HCT116 (cell line): ENCODE measurements at regions not wholly inside any gene's neighbourhood (a gene's known extent, or its start where the extent isn't known, plus 50 kb on each side); places are given as distances from the start of the nearest gene placed in this dataset.

Source experiments
- ATAC-seq: fragments of 200-7000 bp; cut with Tn5 transposase; 2 replicates; pipeline ENCODE4 v1.9.1; 2020; ENCODE audit warnings: mild to moderate bottlenecking, moderate library complexity
- BruUV-seq: library from RNA; stranded (reverse); fragments of 400-500 nt; replicated peaks from 2 replicates; lab custom pipeline; 2021; lab: Mats Ljungman, UMichigan
- CTCF ChIA-PET: fragments of 300-600 bp; sonication (Branson Sonifier 250); formaldehyde crosslinking; loops from one replicate; lab custom pipeline; 2021; ENCODE audit warnings: antibody characterized with exemption; lab: Charles Lee
- POLR2A ChIA-PET: fragments of 300-600, 350-600 bp; sonication (Branson Sonifier 250); formaldehyde crosslinking; loops from one replicate; lab custom pipeline; 2021; ENCODE audit warnings: antibody characterized with exemption; lab: Charles Lee
- RAD21 ChIA-PET, 2 experiments: fragments of 300-600 bp; sonication (Branson Sonifier 250); formaldehyde crosslinking; loops; one replicate each; lab custom pipeline; 2023; ENCODE audit warnings: low total read pairs in 2 of 2; ENCODE audit not compliant: uncharacterized antibody in 2 of 2, unreplicated experiment in 2 of 2, low non-redundant PET in 1 of 2; lab: Charles Lee
- DNase-seq: peaks from one replicate; pipeline ENCODE4 v3.0.0-alpha.2; 2010; ENCODE audit warnings: low read depth, low spot score
- H2AFZ ChIP-seq: fragments of 200-600 bp; shearing (Covaris generic), sonication (generic); 2 replicates; pipeline ENCODE4 v1.6.1; 2017; ENCODE audit warnings: low read depth, mixed run types, mixed read lengths, antibody characterized with exemption, low read length; ENCODE audit not compliant: poor library complexity, severe bottlenecking
- H3K27ac ChIP-seq: 2 replicates; pipeline ENCODE4 v1.5.1; 2012; ENCODE audit warnings: low read depth, low read length
- H3K27me3 ChIP-seq: fragments of 200-600 bp; sonication (generic); 2 replicates; pipeline ENCODE4 v1.6.1; 2016; ENCODE audit warnings: mixed run types, low read length, mixed read lengths; ENCODE audit not compliant: insufficient read depth
- H3K36me3 ChIP-seq, 2 experiments: fragments of 200-500 bp in 1 of 2; fragments of 200-600 bp in 1 of 2; sonication (Bioruptor generic) in 1 of 2; sonication (generic) in 1 of 2; 2 replicates each; pipeline versions ENCODE4 v1.5.1 to v1.6.1; 2014 to 2016; ENCODE audit warnings: low read length in 2 of 2, inconsistent platforms in 1 of 2, mixed read lengths in 1 of 2, mixed run types in 1 of 2; ENCODE audit not compliant: insufficient read depth in 2 of 2, control insufficient read depth in 1 of 2
- H3K4me1 ChIP-seq, 2 experiments: fragments of 200-600 bp in 1 of 2; sonication (generic) in 1 of 2; 2 replicates each; pipeline versions ENCODE4 v1.5.1 to v1.6.1; 2012 to 2017; ENCODE audit warnings: low read length in 2 of 2, inconsistent platforms in 1 of 2, mild to moderate bottlenecking in 1 of 2, mixed read lengths in 1 of 2, mixed run types in 1 of 2, moderate library complexity in 1 of 2; ENCODE audit not compliant: insufficient read depth in 2 of 2, control insufficient read depth in 1 of 2
- H3K4me2 ChIP-seq: fragments of 200-600 bp; sonication (generic); 2 replicates; pipeline ENCODE4 v1.6.1; 2017; ENCODE audit warnings: mixed run types, low read length, mixed read lengths
- H3K4me3 ChIP-seq, 2 experiments: fragments of 200-600 bp in 1 of 2; sonication (generic) in 1 of 2; replicated peaks in 1 of 2; 2 replicates each; pipeline ENCODE4 v1.5.1; 2011 to 2016; ENCODE audit warnings: low read length in 2 of 2, control low read depth in 1 of 2, low read depth in 1 of 2, mild to moderate bottlenecking in 1 of 2, mixed read lengths in 1 of 2, mixed run types in 1 of 2
- H3K79me2 ChIP-seq: fragments of 200-600 bp; sonication (generic); 2 replicates; pipeline ENCODE4 v1.6.1; 2017; ENCODE audit warnings: mild to moderate bottlenecking, mixed run types, low read length, moderate library complexity, mixed read lengths; ENCODE audit not compliant: insufficient read depth
- H3K9ac ChIP-seq: fragments of 200-600 bp; sonication (generic); 2 replicates; pipeline ENCODE4 v1.6.1; 2016; ENCODE audit warnings: low read length, mixed read lengths
- H3K9me2 ChIP-seq: fragments of 200-600 bp; sonication (generic), shearing (Covaris generic); 2 replicates; pipeline ENCODE4 v1.6.1; 2017; ENCODE audit warnings: mixed run types, mild to moderate bottlenecking, moderate library complexity; ENCODE audit not compliant: insufficient read depth
- H3K9me3 ChIP-seq, 2 experiments: fragments of 200-500 bp in 1 of 2; fragments of 200-600 bp in 1 of 2; sonication (Bioruptor generic) in 1 of 2; sonication (generic) in 1 of 2; 2 replicates each; pipeline ENCODE4 v1.6.1; 2014 to 2017; ENCODE audit warnings: low read length in 2 of 2, mixed read lengths in 2 of 2, inconsistent platforms in 1 of 2, low read depth in 1 of 2, mild to moderate bottlenecking in 1 of 2, mixed run types in 1 of 2, moderate library complexity in 1 of 2; ENCODE audit not compliant: control insufficient read depth in 1 of 2, insufficient read depth in 1 of 2
- H4K20me1 ChIP-seq: fragments of 200-600 bp; sonication (generic), shearing (Covaris generic); 2 replicates; pipeline ENCODE4 v1.6.1; 2017; ENCODE audit warnings: mixed run types, mild to moderate bottlenecking, moderate library complexity; ENCODE audit not compliant: insufficient read depth
- ATF3 ChIP-seq: IDR thresholded peaks from 2 replicates; pipeline ENCODE4 v1.6.1; 2012
- EGR1 ChIP-seq: IDR thresholded peaks from 2 replicates; pipeline ENCODE4 v1.6.1; 2012; ENCODE audit warnings: low read depth
- ELF1 ChIP-seq: IDR thresholded peaks from 2 replicates; pipeline ENCODE4 v1.6.1; 2012; ENCODE audit warnings: low read depth, borderline replicate concordance
- EZH2 ChIP-seq: fragments of 200-600 bp; sonication (generic); IDR thresholded peaks from 2 replicates; pipeline ENCODE4 v1.6.1; 2017; ENCODE audit warnings: antibody characterized with exemption, mixed run types
- FOSL1 ChIP-seq: IDR thresholded peaks from 2 replicates; pipeline ENCODE4 v1.6.1; 2012; ENCODE audit warnings: low read depth
- JUND ChIP-seq: IDR thresholded peaks from 2 replicates; pipeline ENCODE4 v1.6.1; 2012
- POLR2A ChIP-seq: IDR thresholded peaks from 2 replicates; pipeline ENCODE4 v1.7.0; 2011; ENCODE audit warnings: borderline replicate concordance; ENCODE audit not compliant: insufficient read depth, insufficient read length; ENCODE audit errors: extremely low read depth
- SIN3A ChIP-seq: IDR thresholded peaks from 2 replicates; pipeline ENCODE4 v1.6.1; 2012; ENCODE audit warnings: low read depth
- ZFX ChIP-seq: fragments of 450-650 bp; IDR thresholded peaks from 2 replicates; pipeline ENCODE4 v1.6.1; 2017
- intact Hi-C: fragments of 100-400 bp; cut with micrococcal nuclease; formaldehyde crosslinking; loops from 2 replicates; pipeline ENCODE4 v1.10.0; 2022
- TF ChIP-seq, protein P1 (sequence below), 3 experiments: fragments of 200-600 bp in 1 of 3; sonication (generic) in 1 of 3; IDR thresholded peaks in 2 of 3; conservative IDR thresholded peaks in 1 of 3; 2 replicates each; pipeline ENCODE4 v1.5.1; 2012 to 2017; ENCODE audit warnings: low read depth in 2 of 3, low read length in 2 of 3, antibody characterized with exemption in 1 of 3, borderline replicate concordance in 1 of 3, control low read depth in 1 of 3, mild to moderate bottlenecking in 1 of 3, mixed read lengths in 1 of 3, mixed run types in 1 of 3, moderate library complexity in 1 of 3; ENCODE audit not compliant: insufficient read depth in 1 of 3
- TF ChIP-seq, protein P2 (sequence below): IDR thresholded peaks from 2 replicates; pipeline ENCODE4 v1.6.1; 2012; ENCODE audit warnings: low read depth

DNA sequence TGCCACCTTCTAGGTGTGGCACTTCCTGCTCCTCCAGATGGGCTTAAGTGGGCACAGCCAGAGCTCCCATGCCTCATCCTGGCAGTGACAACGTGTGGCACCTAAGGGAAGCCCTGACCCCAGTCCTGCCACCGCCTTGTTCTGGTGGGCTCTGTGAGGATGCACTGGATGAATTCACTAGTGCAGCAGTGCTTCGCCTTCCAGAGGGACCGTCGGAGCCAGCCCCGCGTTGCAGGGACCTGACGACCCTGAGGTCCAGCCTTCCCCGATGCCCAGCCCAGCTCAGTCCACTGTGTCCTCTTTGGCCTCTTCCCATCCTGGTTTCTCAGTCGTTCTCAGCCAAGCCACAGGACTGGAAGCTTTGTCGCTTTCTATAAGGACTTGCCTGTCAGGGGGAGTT lies 399.8 kb downstream of the SEC14L1 start:
- no peak overlapping the region for H3K27ac ChIP-seq
- ChIA-PET POLR2A (no interaction called here), RAD21 (no interaction called here), CTCF (no interaction called here)
- no peak overlapping the region for H3K9ac ChIP-seq
- no peaks in the 10 kb centered on the region for H3K36me3 ChIP-seq
- intact Hi-C loops = no loop called here
- H3K4me2 ChIP-seq = no peak overlapping the region
- BruUV-seq = no TSS peak
- no peaks in the 10 kb centered on the region for H3K9me2 ChIP-seq
- no peaks in the 10 kb centered on the region for H4K20me1 ChIP-seq
- DNase-seq (no peak), ATAC-seq (no peak)
- no peak overlapping the region for H3K4me3 ChIP-seq
- H3K79me2 ChIP-seq = no peaks in the 10 kb centered on the region
- peaks cover 32% of the 10 kb centered on the region; the same call in 1 of the 2 replicates for H3K27me3 ChIP-seq
- H2AFZ ChIP-seq = no peak overlapping the region
- TF ChIP-seq, protein P1, sequence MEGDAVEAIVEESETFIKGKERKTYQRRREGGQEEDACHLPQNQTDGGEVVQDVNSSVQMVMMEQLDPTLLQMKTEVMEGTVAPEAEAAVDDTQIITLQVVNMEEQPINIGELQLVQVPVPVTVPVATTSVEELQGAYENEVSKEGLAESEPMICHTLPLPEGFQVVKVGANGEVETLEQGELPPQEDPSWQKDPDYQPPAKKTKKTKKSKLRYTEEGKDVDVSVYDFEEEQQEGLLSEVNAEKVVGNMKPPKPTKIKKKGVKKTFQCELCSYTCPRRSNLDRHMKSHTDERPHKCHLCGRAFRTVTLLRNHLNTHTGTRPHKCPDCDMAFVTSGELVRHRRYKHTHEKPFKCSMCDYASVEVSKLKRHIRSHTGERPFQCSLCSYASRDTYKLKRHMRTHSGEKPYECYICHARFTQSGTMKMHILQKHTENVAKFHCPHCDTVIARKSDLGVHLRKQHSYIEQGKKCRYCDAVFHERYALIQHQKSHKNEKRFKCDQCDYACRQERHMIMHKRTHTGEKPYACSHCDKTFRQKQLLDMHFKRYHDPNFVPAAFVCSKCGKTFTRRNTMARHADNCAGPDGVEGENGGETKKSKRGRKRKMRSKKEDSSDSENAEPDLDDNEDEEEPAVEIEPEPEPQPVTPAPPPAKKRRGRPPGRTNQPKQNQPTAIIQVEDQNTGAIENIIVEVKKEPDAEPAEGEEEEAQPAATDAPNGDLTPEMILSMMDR (IDR thresholded peaks at IDR 0.05 in 2 of 3, conservative IDR thresholded peaks at IDR 0.05 in 1 of 3; ENCODE audit: borderline replicate concordance in 1 of 3, insufficient read depth in 1 of 3, low read depth in 2 of 3, low read length in 2 of 3) = no peak
- no peak for TF ChIP-seq JUND
- no peak for TF ChIP-seq ELF1
- TF ChIP-seq ZFX = no peak
- no peak for TF ChIP-seq SIN3A
- no peak for TF ChIP-seq EZH2
- no peak for TF ChIP-seq EGR1
- TF ChIP-seq, protein P2, sequence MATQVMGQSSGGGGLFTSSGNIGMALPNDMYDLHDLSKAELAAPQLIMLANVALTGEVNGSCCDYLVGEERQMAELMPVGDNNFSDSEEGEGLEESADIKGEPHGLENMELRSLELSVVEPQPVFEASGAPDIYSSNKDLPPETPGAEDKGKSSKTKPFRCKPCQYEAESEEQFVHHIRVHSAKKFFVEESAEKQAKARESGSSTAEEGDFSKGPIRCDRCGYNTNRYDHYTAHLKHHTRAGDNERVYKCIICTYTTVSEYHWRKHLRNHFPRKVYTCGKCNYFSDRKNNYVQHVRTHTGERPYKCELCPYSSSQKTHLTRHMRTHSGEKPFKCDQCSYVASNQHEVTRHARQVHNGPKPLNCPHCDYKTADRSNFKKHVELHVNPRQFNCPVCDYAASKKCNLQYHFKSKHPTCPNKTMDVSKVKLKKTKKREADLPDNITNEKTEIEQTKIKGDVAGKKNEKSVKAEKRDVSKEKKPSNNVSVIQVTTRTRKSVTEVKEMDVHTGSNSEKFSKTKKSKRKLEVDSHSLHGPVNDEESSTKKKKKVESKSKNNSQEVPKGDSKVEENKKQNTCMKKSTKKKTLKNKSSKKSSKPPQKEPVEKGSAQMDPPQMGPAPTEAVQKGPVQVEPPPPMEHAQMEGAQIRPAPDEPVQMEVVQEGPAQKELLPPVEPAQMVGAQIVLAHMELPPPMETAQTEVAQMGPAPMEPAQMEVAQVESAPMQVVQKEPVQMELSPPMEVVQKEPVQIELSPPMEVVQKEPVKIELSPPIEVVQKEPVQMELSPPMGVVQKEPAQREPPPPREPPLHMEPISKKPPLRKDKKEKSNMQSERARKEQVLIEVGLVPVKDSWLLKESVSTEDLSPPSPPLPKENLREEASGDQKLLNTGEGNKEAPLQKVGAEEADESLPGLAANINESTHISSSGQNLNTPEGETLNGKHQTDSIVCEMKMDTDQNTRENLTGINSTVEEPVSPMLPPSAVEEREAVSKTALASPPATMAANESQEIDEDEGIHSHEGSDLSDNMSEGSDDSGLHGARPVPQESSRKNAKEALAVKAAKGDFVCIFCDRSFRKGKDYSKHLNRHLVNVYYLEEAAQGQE = no peak
- TF ChIP-seq POLR2A = no peak
- TF ChIP-seq ATF3 = no peak
- no peak for TF ChIP-seq FOSL1
- no peaks in the 10 kb centered on the region for H3K9me3 ChIP-seq
- H3K4me1 ChIP-seq = peaks cover 0 to 8% of the 10 kb centered on the region in 2 experiments; a peak in 3 of 4 replicates
